IPS-20b (cell line): ENCODE measurements at regions not wholly inside any gene's neighbourhood (a gene's known extent, or its start where the extent isn't known, plus 50 kb on each side); places are given as distances from the start of the nearest gene placed in this dataset.

Source experiments
- H3K27ac ChIP-seq: one replicate; pipeline ENCODE4 v1.5.1; 2013; ENCODE audit warnings: low read length
- H3K27me3 ChIP-seq: 2 replicates; pipeline ENCODE4 v1.6.1; 2013; ENCODE audit warnings: mild to moderate bottlenecking, low read length, inconsistent platforms; ENCODE audit not compliant: insufficient read depth
- H3K36me3 ChIP-seq: 2 replicates; pipeline ENCODE4 v1.6.1; 2013; ENCODE audit warnings: low read depth, mild to moderate bottlenecking, inconsistent platforms, low read length, moderate library complexity; ENCODE audit not compliant: insufficient read depth
- H3K4me1 ChIP-seq: 2 replicates; pipeline ENCODE4 v1.6.1; 2013; ENCODE audit warnings: mild to moderate bottlenecking, control low read depth, inconsistent platforms, low read length, moderate library complexity; ENCODE audit not compliant: insufficient read depth
- H3K4me3 ChIP-seq: 2 replicates; pipeline ENCODE4 v1.5.1; 2013; ENCODE audit warnings: mild to moderate bottlenecking, low read length, inconsistent platforms
- H3K9ac ChIP-seq: 2 replicates; pipeline ENCODE4 v1.6.1; 2013; ENCODE audit warnings: low read depth, mild to moderate bottlenecking, inconsistent platforms, low read length, moderate library complexity
- H3K9me3 ChIP-seq: 2 replicates; pipeline ENCODE4 v1.6.1; 2013; ENCODE audit warnings: mild to moderate bottlenecking, low read depth, low read length, inconsistent platforms; ENCODE audit not compliant: insufficient read depth

DNA sequence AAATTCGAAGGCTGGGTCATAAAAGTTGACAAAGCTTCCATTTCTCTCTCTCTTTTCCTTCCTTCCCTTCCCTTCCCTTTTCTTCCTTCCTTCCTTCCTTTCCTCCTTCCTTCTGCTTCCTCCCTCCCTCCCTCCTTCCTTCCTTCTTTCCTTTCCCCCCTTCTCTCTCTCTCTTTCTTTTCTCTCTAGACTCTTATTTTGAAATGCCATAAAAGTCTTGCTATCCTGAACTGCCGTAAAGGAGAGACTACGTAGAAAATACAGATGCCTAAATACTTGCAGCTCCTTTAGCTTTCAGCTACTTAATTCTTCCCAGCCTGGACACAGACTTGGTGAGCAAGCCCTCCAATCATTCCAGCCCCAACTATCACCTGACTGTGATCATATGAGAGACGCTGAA is 1644.4 kb downstream of the FAM181B start:
- no peak overlapping the region for H3K4me3 ChIP-seq
- no peak overlapping the region for H3K27ac ChIP-seq
- H3K9me3 ChIP-seq, result no peaks in the 10 kb centered on the region
- no peaks in the 10 kb centered on the region for H3K27me3 ChIP-seq
- H3K4me1 ChIP-seq, result no peaks in the 10 kb centered on the region
- no peaks in the 10 kb centered on the region for H3K36me3 ChIP-seq
- H3K9ac ChIP-seq, result no peak overlapping the region

DNA sequence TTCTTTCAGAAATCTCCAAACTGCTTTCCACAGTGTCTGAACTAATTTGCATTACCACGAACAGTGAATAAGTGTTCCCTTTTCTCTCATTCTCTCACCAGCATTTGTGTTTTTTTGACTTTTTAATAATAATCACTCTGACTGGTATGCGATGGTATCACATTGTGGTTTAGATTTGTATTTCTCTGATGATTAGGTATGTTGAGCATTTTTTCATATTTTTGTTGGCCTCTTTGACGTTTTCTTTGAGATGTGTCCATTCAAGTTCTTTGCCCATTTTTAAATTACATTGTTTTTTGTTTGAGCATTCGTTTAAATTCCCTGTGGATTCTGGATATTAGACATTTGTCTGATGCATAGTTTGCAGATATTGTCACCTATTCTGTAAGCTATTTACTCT is 1639.6 kb upstream of the TENM4 start:
- H3K9ac ChIP-seq, result no peak overlapping the region
- H3K27me3 ChIP-seq, result no peaks in the 10 kb centered on the region
- no peak overlapping the region for H3K27ac ChIP-seq
- no peaks in the 10 kb centered on the region for H3K9me3 ChIP-seq
- no peaks in the 10 kb centered on the region for H3K36me3 ChIP-seq
- no peak overlapping the region for H3K4me3 ChIP-seq
- no peaks in the 10 kb centered on the region for H3K4me1 ChIP-seq

DNA sequence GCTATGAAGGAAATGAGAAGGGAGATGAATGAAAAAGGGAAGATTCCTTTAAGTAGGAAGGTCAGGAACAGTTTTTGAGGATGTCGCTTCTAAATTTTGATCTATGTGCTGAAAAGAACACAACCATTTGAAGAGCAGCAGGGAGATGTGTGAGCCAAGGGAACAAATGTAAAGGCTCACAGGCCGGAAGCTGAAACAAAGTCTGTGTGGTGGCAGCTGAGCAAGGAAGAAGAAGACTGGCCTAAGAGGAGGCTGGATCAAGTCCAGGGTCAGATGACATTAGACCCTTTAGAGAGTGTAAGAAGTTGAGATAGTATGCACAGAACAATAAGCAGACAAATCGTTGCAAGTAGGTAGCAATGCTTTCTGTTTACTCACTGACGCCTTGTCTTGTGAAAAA is 1631.4 kb upstream of the TENM4 start:
- H3K36me3 ChIP-seq, result no peaks in the 10 kb centered on the region
- H3K27ac ChIP-seq, result no peak overlapping the region
- H3K9me3 ChIP-seq, result no peaks in the 10 kb centered on the region
- H3K9ac ChIP-seq, result no peak overlapping the region
- no peaks in the 10 kb centered on the region for H3K4me1 ChIP-seq
- H3K4me3 ChIP-seq, result no peak overlapping the region
- no peaks in the 10 kb centered on the region for H3K27me3 ChIP-seq

DNA sequence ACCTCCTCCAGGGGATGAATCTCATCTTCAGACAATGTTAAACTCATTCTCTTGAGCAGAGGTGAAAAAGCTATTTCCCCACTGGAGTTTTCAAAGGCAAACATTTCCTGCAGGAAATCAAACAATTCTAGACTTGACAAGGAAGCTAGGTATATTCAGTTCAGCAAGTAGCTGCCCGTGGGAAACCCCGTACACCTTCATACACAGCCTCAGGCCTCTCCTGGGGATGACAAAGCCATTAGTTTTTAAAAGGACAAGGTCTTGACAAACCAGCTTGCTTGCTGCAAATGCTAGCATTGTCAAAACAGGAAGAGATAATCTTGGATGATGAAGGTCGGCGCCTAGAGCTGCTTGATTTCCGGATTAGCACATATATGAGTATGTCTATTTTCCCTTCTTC is 1630.8 kb upstream of the TENM4 start:
- H3K27ac ChIP-seq, result no peak overlapping the region
- H3K9ac ChIP-seq, result no peak overlapping the region
- no peak overlapping the region for H3K4me3 ChIP-seq
- no peaks in the 10 kb centered on the region for H3K36me3 ChIP-seq
- H3K9me3 ChIP-seq, result no peaks in the 10 kb centered on the region
- no peaks in the 10 kb centered on the region for H3K4me1 ChIP-seq
- H3K27me3 ChIP-seq, result no peaks in the 10 kb centered on the region

DNA sequence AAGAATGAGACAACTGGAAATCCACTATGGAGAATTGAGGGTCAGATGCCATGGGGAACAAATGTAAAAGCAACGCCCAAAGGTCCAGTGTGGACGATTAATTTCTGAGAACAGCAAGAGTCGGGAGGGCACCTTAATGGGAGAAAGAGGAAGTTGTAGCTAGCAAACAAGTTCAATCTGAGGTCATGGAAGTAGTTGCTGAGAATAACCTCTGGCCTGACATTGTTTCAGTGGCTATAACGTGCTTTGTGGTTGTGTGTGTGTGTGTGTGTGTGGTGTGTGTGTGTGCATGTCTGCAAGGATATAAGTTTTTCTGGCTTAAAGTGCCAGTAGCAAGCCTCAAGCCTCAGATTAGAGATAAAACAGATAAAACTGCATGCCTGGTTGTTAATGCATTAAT is 1630.1 kb upstream of the TENM4 start:
- no peaks in the 10 kb centered on the region for H3K9me3 ChIP-seq
- no peaks in the 10 kb centered on the region for H3K4me1 ChIP-seq
- no peaks in the 10 kb centered on the region for H3K27me3 ChIP-seq
- no peaks in the 10 kb centered on the region for H3K36me3 ChIP-seq
- no peak overlapping the region for H3K4me3 ChIP-seq
- H3K9ac ChIP-seq, result no peak overlapping the region
- no peak overlapping the region for H3K27ac ChIP-seq

DNA sequence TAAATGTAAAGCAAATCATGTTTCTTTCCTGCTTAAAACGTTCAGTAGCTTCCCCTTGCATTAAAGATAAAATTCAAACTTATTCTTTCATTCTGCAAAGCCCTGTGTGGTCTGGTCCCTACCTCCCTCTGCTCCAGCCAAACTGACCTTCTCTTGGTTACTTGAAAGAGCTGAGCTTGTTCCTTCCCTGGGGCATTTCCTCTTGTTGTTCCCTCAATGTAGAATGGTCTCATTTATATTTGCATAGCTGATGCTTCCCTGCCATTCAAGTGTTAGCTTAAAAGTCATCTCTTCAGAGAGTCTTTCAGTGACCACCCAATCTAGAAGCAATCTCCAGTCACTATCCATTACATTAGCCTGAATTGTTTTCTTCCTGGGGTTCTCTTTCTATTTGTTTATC is 1618.5 kb upstream of the TENM4 start:
- Histone ChIP-seq H3K36me3 (no peaks in the 10 kb centered on the region), H3K4me3 (no peak overlapping the region), H3K9me3 (no peaks in the 10 kb centered on the region), H3K27ac (no peak overlapping the region), H3K27me3 (no peaks in the 10 kb centered on the region), H3K4me1 (no peaks in the 10 kb centered on the region), H3K9ac (no peak overlapping the region)

DNA sequence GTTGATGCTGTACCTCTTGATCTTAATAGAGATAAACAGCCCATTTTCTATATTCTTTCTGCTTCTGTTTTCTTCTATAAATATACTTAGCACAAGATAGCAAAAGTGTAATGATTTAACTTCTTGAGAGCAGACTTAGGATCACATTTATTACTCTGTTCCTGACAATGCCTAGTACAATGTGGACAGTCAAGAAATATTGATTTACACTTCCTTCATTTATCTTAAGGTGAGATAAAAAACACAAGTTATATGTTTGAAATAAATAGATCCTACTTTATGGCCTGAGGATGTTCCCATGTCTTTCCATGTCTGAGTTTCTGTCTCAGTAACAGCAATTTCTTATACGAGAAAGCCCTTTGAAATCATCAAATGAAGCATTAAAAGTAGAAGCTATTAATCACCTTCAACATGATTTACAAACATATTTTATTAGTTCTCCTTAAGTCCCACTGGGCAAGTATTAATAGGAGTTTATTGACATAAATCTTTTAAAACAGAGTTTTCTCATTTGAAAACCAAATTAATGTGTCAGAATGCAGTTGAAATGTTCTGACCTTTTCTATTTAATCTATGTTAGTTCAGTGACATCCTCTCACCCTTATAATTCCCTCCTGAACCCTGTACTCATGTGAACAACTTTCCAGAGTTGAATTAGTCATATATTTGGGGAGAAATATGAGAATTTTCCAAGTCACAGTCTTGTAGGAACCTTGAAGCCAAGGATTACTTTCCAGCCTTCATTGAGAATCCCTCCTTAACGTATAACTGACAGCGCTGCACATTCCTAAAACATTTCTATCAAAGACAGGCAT is 1611.7 kb upstream of the TENM4 start:
- no peak overlapping the region for H3K4me3 ChIP-seq
- no peaks in the 10 kb centered on the region for H3K36me3 ChIP-seq
- H3K27ac ChIP-seq, result no peak overlapping the region
- H3K27me3 ChIP-seq, result no peaks in the 10 kb centered on the region
- no peaks in the 10 kb centered on the region for H3K4me1 ChIP-seq
- no peak overlapping the region for H3K9ac ChIP-seq
- H3K9me3 ChIP-seq, result no peaks in the 10 kb centered on the region

DNA sequence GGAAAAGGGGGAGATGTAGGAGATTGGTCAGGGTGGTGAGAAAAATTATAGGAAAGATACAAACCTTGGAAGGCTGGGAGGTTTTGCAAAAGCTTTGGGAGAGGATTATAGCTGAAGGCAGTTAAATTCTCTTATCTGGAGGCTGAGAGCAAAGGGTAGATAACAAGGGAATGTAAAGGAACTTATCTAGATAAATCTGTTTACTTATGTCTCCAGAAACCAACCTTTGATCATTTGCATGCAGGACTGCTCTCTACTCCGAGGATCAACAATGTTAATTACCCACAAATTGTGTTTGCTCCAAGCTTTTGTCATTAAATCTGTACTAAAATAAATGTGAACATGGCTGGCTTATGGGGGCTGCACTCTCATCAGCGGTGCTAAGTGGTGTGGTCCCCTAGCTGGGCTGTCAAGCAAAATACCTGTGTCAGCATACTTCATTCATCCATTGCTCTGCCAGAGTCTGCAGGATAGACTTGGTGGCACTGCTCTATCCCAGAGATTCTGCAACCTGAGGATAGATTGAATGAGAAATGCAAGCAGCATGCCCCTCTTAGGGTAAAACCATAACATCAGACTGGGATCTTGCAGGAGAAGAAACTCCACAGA is 1599.2 kb upstream of the TENM4 start:
- Histone ChIP-seq H3K9ac (no peak overlapping the region), H3K27ac (no peak overlapping the region), H3K9me3 (peaks cover 11% of the 10 kb centered on the region; the same call in 1 of the 2 replicates), H3K36me3 (no peaks in the 10 kb centered on the region), H3K4me1 (0 out of 2 replicates have a peak, but pooled peaks cover 4% of the 10 kb centered on the region), H3K27me3 (no peaks in the 10 kb centered on the region), H3K4me3 (no peak overlapping the region)

DNA sequence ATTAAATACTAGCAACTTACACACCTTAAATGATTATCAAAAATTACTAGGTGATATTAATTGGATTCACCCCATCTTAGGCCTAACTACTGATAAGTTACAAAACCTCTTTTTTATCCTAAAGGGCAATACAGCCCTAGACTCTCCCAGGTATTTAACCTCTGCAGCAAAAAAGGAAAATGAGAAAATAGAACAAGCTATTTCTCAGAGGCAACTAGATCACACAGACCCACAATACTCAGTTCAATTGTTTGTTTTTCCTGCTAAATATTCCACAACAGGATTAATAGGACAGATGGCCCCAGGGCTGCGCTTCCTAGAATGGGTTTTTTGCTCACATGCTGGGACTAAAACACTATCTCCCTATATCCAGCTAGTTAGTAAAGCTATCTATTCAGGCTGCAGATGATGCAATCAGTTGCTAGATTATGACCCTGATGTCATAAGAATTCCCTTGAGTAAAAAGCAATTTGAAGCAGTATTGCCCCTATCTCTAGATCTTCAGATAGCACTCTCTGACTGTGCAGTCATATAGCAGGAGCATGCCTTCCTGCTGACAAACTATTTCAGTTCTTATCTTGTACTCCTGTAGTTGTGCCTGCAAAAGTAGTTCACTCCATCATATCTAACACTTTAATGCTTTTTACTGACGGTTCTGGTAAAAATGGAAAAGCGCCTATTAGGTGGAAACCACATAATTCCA is 1595.5 kb upstream of the TENM4 start:
- Histone ChIP-seq H3K9me3 (peaks cover 11% of the 10 kb centered on the region; the same call in 1 of the 2 replicates), H3K4me3 (no peak overlapping the region), H3K36me3 (no peaks in the 10 kb centered on the region), H3K9ac (no peak overlapping the region), H3K27me3 (no peaks in the 10 kb centered on the region), H3K27ac (no peak overlapping the region), H3K4me1 (0 out of 2 replicates have a peak, but pooled peaks cover 4% of the 10 kb centered on the region)

DNA sequence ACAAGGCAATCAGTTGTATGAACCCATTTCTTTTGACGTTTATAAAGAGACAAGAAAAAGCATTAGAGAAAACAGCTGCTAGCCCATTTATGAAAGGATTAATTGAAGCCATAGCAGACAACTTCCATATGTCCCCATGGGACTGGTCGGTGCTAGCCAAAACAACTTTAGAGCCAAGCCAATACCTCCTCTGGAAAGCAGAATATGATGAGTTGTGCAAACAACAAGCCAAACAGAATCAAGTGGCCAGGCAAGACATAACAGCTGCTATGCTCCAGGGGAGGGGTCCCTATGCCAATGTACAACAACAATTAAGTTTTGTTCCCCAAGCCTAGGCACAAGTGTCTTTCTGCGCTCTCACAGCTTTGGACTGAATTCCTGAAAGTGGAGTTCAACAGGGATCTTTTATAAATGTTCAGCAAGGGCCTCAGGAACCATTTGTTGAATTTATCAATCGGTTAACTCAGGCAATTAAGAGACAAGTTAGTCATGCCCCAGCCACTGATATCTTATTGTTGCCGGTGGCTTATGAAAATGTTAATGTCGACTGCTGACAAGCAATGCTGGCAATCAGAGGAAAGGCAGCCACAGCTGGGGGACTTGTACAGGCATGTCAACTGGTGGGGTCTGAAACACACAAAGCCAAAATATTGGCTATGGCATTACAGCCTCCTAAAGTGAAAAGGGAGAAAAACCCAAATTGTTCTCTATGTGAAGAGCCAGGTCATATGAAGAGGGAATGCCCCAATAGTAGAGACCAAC is 1593.1 kb upstream of the TENM4 start:
- Histone ChIP-seq H3K36me3 (no peaks in the 10 kb centered on the region), H3K27ac (no peak overlapping the region), H3K4me3 (no peak overlapping the region), H3K9ac (no peak overlapping the region), H3K27me3 (no peaks in the 10 kb centered on the region), H3K9me3 (peaks cover 11% of the 10 kb centered on the region; the same call in 1 of the 2 replicates), H3K4me1 (no peaks in the 10 kb centered on the region)

DNA sequence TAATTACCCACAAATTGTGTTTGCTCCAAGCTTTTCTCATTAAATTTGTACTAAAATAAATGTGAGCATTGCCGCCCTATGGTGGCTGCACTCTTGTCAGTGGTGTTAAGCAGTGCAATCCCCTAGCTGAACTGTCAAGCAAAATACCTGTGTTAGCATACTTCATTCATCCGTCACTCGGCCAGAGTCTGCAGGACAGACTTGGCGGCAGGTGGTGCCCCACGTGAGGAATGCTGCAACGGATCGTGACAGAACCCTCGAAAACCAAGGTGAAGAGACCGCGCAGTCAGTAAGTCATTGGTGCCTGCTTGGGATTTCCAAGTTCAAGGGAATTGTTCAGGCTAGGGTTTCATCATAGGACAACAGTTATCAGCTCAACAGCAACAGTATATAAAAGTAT is 1592.1 kb upstream of the TENM4 start:
- H3K27ac ChIP-seq, result no peak overlapping the region
- H3K9ac ChIP-seq, result no peak overlapping the region
- H3K4me3 ChIP-seq, result no peak overlapping the region
- no peaks in the 10 kb centered on the region for H3K4me1 ChIP-seq
- no peaks in the 10 kb centered on the region for H3K36me3 ChIP-seq
- H3K9me3 ChIP-seq, result peaks cover 11% of the 10 kb centered on the region; the same call in 1 of the 2 replicates
- no peaks in the 10 kb centered on the region for H3K27me3 ChIP-seq
